EL (cell line): ENCODE measurements at regions not wholly inside any gene's neighbourhood (a gene's known extent, or its start where the extent isn't known, plus 50 kb on each side); places are given as distances from the start of the nearest gene placed in this dataset.
"Not testable (repeated sequence)": the region's sequence is repeated elsewhere in the genome, so short reads cannot be mapped to it uniquely, and the experiment has no call there.

Experiments
- DNase-seq: peaks from one replicate; pipeline ENCODE4 v3.0.0-alpha.2; 2016

GRCh38 chr1:87398641-87399040 lies 70.0 kb downstream of the LMO4 start:
- peak; percentile 57 for DNase-seq

- no peak for DNase-seq
These were observed 70.6 kb downstream of the LMO4 start for GRCh38 chr1:87399264-87399663.

GRCh38 chr1:87399701-87400100 lies 71.0 kb downstream of the LMO4 start:
- DNase-seq, result no peak

GRCh38 chr1:87400813-87401212 lies 72.1 kb downstream of the LMO4 start:
- DNase-seq, result no peak

- DNase-seq, result peak; percentile 53
These were observed 73.7 kb downstream of the LMO4 start for GRCh38 chr1:87402241-87403002.

- no peak for DNase-seq
These were observed 74.6 kb downstream of the LMO4 start for GRCh38 chr1:87403061-87403820.

- no peak for DNase-seq
These were observed 75.6 kb downstream of the LMO4 start for GRCh38 chr1:87404296-87404695.

- DNase-seq, result no peak
These were observed 80.1 kb downstream of the LMO4 start for GRCh38 chr1:87408665-87409248.

GRCh38 chr1:87410776-87411480 lies 82.2 kb downstream of the LMO4 start:
- peak; percentile 10 for DNase-seq

- DNase-seq, result not testable (repeated sequence)
These were observed 85.2 kb downstream of the LMO4 start for GRCh38 chr1:87413846-87414245.

- no peak for DNase-seq
These were observed 89.4 kb downstream of the LMO4 start for GRCh38 chr1:87418048-87418447.

- no peak for DNase-seq
These were observed 93.1 kb downstream of the LMO4 start for GRCh38 chr1:87421809-87422208.

- DNase-seq, result no peak
These were observed 95.9 kb downstream of the LMO4 start for GRCh38 chr1:87424541-87424940.

- DNase-seq, result peak; percentile 49
These were observed 98.0 kb downstream of the LMO4 start for GRCh38 chr1:87426463-87427249.

- DNase-seq, result no peak
These were observed 99.7 kb downstream of the LMO4 start for GRCh38 chr1:87428367-87428766.

GRCh38 chr1:87428883-87429282 lies 100.2 kb downstream of the LMO4 start:
- no peak for DNase-seq

GRCh38 chr1:87432685-87433084 lies 104.0 kb downstream of the LMO4 start:
- no peak for DNase-seq

- DNase-seq, result not testable (repeated sequence)
These were observed 104.4 kb downstream of the LMO4 start for GRCh38 chr1:87433101-87433500.

- DNase-seq, result no peak
These were observed 106.8 kb downstream of the LMO4 start for GRCh38 chr1:87435484-87435883.

- not testable (repeated sequence) for DNase-seq
These were observed 107.4 kb downstream of the LMO4 start for GRCh38 chr1:87436115-87436514.

GRCh38 chr1:87436534-87436933 lies 107.9 kb downstream of the LMO4 start:
- no peak for DNase-seq

- DNase-seq, result no peak
These were observed 109.1 kb downstream of the LMO4 start for GRCh38 chr1:87437663-87438295.
